ENCODE measurements at regions not wholly inside any gene's neighbourhood (a gene's known extent, or its start where the extent isn't known, plus 50 kb on each side); places are given as distances from the start of the nearest gene placed in this dataset.

DNA sequence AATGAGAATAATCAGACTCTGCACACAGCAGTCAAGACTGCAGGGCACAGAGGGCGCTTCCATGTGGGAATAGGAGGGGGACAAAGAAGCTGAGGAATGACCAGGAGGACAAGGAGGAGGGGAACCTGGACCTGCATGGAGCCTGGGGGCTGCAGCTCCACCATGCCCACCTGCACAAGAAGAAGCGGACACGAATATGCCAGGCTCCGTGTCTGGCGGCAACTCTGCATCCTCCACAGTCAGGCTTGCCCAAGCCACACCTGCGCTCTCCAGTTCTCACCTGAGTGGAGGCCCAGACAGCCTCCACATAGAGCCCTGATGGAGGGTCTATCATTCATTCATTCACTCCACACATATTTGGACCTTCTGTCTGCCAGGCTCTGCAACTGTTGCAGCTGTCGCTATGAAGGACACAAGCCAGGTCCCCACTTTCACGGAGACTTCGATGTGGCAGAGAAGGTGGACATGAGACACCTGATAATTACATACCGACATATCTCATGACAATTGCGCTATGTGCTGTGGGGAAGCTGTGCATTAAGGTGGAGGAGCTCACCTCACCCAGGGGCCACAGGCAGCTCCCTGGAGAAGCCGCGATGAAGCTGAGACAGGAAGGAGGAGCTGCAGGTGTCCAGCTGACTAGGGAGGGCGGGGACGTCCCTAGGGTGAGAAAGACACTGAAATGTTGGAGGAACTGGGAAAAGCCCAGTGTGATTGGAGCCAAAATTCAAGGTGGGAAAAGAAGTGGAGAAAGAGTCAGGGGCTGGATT lies 159.2 kb downstream of the INHBB start:
- H3K27ac ChIP-seq (ENCODE audit: low read depth, low read length): no peak overlapping the region
- H3K79me2 ChIP-seq (ENCODE audit: insufficient read depth, low read length): no peaks in the 10 kb centered on the region
- H3K9me3 ChIP-seq (ENCODE audit: low read depth, low read length): no peaks in the 10 kb centered on the region
- H3K27me3 ChIP-seq (ENCODE audit: insufficient read depth, low read length): peaks cover 3% of the 10 kb centered on the region
- no peak overlapping the region for H3K4me3 ChIP-seq (ENCODE audit: insufficient read depth, low read length)
- no peaks in the 10 kb centered on the region for H4K20me1 ChIP-seq (ENCODE audit: insufficient read depth, low read length)
- no peak for DNase-seq (ENCODE audit: insufficient read length, low spot score, missing footprints)
- H3K4me1 ChIP-seq (ENCODE audit: insufficient read depth, low read length): peaks cover 15% of the 10 kb centered on the region
- H2AFZ ChIP-seq (ENCODE audit: low read length): no peak overlapping the region
- no peak overlapping the region for H3K4me2 ChIP-seq (ENCODE audit: insufficient read depth, low read length)
- TF ChIP-seq, protein P1, sequence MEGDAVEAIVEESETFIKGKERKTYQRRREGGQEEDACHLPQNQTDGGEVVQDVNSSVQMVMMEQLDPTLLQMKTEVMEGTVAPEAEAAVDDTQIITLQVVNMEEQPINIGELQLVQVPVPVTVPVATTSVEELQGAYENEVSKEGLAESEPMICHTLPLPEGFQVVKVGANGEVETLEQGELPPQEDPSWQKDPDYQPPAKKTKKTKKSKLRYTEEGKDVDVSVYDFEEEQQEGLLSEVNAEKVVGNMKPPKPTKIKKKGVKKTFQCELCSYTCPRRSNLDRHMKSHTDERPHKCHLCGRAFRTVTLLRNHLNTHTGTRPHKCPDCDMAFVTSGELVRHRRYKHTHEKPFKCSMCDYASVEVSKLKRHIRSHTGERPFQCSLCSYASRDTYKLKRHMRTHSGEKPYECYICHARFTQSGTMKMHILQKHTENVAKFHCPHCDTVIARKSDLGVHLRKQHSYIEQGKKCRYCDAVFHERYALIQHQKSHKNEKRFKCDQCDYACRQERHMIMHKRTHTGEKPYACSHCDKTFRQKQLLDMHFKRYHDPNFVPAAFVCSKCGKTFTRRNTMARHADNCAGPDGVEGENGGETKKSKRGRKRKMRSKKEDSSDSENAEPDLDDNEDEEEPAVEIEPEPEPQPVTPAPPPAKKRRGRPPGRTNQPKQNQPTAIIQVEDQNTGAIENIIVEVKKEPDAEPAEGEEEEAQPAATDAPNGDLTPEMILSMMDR (IDR thresholded peaks at IDR 0.05; ENCODE audit: extremely low read depth, low read depth, low read length): no peak
- H3K36me3 ChIP-seq (ENCODE audit: insufficient read depth, low read length): no peaks in the 10 kb centered on the region

GRCh38 chr2:120508567-120509041 lies 162.7 kb downstream of the INHBB start:
- no peak overlapping the region for H2AFZ ChIP-seq (ENCODE audit: low read length)
- H3K4me2 ChIP-seq (ENCODE audit: insufficient read depth, low read length): peak overlapping the region; percentile 23
- no peaks in the 10 kb centered on the region for H3K79me2 ChIP-seq (ENCODE audit: insufficient read depth, low read length)
- no peaks in the 10 kb centered on the region for H4K20me1 ChIP-seq (ENCODE audit: insufficient read depth, low read length)
- no peak overlapping the region for H3K27ac ChIP-seq (ENCODE audit: low read depth, low read length)
- H3K36me3 ChIP-seq (ENCODE audit: insufficient read depth, low read length): no peaks in the 10 kb centered on the region
- no peak for DNase-seq (ENCODE audit: insufficient read length, low spot score, missing footprints)
- peaks cover 15% of the 10 kb centered on the region for H3K4me1 ChIP-seq (ENCODE audit: insufficient read depth, low read length)
- H3K9me3 ChIP-seq (ENCODE audit: low read depth, low read length): no peaks in the 10 kb centered on the region
- peaks cover 3% of the 10 kb centered on the region for H3K27me3 ChIP-seq (ENCODE audit: insufficient read depth, low read length)
- H3K4me3 ChIP-seq (ENCODE audit: insufficient read depth, low read length): no peak overlapping the region
- TF ChIP-seq, protein P1 (IDR thresholded peaks at IDR 0.05; ENCODE audit: extremely low read depth, low read depth, low read length): no peak

DNA sequence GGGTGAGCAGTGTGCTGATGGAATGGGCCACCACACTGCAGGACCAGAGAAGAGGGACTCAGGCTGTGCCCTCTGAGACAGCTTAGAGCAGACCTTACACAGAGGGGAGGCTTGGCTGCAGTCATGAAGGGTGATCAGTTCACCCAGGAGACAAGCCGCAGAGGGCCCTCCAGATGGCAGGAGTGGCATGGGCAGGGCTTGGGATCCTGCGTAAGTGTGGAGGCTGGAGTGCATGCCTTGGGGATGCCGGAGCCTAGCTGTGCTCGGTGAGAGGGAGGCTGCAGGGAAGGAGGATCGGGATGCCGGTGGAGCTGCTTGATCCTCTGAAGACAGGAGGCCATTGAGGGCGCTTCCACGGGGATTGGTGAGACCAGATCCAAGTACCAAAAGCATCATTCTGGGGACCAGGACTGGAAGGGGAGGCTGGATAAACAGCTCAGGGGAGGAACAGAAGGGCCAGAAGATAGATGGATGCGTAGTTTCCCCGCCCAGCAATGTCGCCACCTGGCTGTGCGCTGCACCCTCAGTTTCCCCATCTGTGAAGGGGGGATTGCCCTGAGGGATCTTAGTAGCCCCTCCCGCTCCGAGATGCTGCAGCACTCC lies 163.4 kb downstream of the INHBB start:
- DNase-seq (ENCODE audit: insufficient read length, low spot score, missing footprints): peak; percentile 35
- H4K20me1 ChIP-seq (ENCODE audit: insufficient read depth, low read length): no peaks in the 10 kb centered on the region
- H3K4me3 ChIP-seq (ENCODE audit: insufficient read depth, low read length): no peak overlapping the region
- no peaks in the 10 kb centered on the region for H3K79me2 ChIP-seq (ENCODE audit: insufficient read depth, low read length)
- H2AFZ ChIP-seq (ENCODE audit: low read length): no peak overlapping the region
- no peaks in the 10 kb centered on the region for H3K36me3 ChIP-seq (ENCODE audit: insufficient read depth, low read length)
- H3K27ac ChIP-seq (ENCODE audit: low read depth, low read length): no peak overlapping the region
- peaks cover 3% of the 10 kb centered on the region for H3K27me3 ChIP-seq (ENCODE audit: insufficient read depth, low read length)
- H3K4me1 ChIP-seq (ENCODE audit: insufficient read depth, low read length): peaks cover 11% of the 10 kb centered on the region
- H3K9me3 ChIP-seq (ENCODE audit: low read depth, low read length): no peaks in the 10 kb centered on the region
- H3K4me2 ChIP-seq (ENCODE audit: insufficient read depth, low read length): no peak overlapping the region
- TF ChIP-seq, protein P1 (IDR thresholded peaks at IDR 0.05; ENCODE audit: extremely low read depth, low read depth, low read length): no peak

DNA sequence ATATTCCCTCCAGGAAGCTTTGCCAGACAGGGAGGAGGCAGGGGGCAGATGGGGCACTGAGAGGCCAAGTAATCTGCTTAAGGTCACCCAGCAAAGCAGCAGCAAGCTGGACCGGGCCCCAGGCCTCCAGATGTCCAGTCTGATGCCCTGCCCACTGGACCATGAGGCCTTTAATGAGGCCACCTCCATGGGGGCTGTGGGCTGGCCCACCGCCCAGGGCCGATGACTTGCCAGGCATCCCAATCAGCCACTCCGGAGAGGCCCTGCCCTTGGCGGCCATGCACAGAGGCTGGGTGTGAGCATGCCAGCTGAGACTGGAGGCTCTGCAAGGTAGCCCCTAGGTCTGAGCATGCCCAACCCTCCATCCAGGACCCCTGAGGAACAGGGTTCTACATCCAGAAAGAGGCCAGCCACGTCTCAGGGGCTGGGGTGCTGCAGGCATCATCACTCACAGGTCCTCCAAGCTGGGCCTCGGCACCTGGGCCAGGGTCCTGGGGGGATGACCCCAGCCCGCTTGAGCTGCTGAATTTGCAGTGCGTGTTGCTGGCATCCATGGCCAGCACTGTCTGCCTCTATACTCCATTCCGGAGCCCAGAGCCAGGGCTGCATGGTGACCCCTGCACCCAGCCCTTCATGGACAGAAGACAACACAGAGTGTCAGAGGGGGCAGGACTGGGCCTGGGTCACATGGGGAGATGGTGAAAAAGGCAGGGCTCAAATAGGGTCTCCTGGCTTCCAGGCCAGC lies 164.2 kb downstream of the INHBB start:
- no peaks in the 10 kb centered on the region for H3K36me3 ChIP-seq (ENCODE audit: insufficient read depth, low read length)
- H3K4me3 ChIP-seq (ENCODE audit: insufficient read depth, low read length): no peak overlapping the region
- TF ChIP-seq, protein P1 (IDR thresholded peaks at IDR 0.05; ENCODE audit: extremely low read depth, low read depth, low read length): no peak
- no peak overlapping the region for H3K27ac ChIP-seq (ENCODE audit: low read depth, low read length)
- peaks cover 10% of the 10 kb centered on the region for H3K4me1 ChIP-seq (ENCODE audit: insufficient read depth, low read length)
- peaks cover 3% of the 10 kb centered on the region for H3K27me3 ChIP-seq (ENCODE audit: insufficient read depth, low read length)
- H3K4me2 ChIP-seq (ENCODE audit: insufficient read depth, low read length): no peak overlapping the region
- H2AFZ ChIP-seq (ENCODE audit: low read length): no peak overlapping the region
- no peaks in the 10 kb centered on the region for H3K79me2 ChIP-seq (ENCODE audit: insufficient read depth, low read length)
- H4K20me1 ChIP-seq (ENCODE audit: insufficient read depth, low read length): no peaks in the 10 kb centered on the region
- DNase-seq (ENCODE audit: insufficient read length, low spot score, missing footprints): no peak
- H3K9me3 ChIP-seq (ENCODE audit: low read depth, low read length): no peaks in the 10 kb centered on the region
